Esophagus muscularis mucosa (tissue), 3 donors: ENCODE measurements at regions not wholly inside any gene's neighbourhood (a gene's known extent, or its start where the extent isn't known, plus 50 kb on each side); places are given as distances from the start of the nearest gene placed in this dataset.

Experiments
- CTCF ChIP-seq, 3 experiments: fragments of 200-600 bp in 2 of 3; fragments of 450-650 bp in 1 of 3; sonication (generic) in 2 of 3; IDR thresholded peaks; one replicate each; pipeline ENCODE4 v1.5.1; 2017 to 2019; ENCODE audit warnings: antibody characterized with exemption in 3 of 3, mild to moderate bottlenecking in 2 of 3, moderate library complexity in 1 of 3
- POLR2AphosphoS5 ChIP-seq, 2 donors: sonication (generic); formaldehyde crosslinking; IDR thresholded peaks; one replicate each; pipeline ENCODE4 v1.6.1; 2017; ENCODE audit warnings: antibody characterized with exemption in 2 of 2

DNA sequence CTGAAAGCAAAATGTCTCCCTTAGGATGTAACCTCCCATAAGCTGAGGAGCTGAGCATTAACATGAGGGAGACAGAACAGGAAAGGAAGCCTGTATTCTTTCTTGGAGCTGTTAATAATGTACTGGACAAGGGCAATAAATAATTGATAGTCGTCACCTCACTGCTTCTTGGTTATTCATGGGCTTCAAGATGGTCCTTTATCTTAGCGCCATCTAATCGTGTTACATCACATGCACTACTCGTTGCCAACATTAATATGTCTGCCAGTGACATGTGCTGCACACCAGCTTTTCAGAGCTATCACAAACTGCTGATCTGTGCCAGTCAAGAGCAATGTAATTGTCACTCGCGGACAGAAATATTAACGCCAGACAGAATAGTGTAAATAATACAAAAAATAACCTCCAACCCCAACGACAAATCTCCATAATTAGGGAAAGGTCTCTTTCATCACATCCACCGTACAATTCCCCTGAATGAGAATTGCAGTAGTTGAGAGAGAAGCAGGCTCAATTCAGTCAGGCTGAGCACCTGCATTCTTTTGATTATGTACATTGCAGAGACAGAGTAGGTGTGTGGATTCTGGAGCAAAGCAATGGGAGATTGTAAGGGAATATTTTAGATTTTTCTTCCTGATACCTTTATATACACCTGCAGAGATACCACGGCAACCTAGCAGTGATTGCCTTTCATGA, 267.1 kb downstream of the SPATA31D1 start:
- TF ChIP-seq CTCF (IDR thresholded peaks at IDR 0.05) (no peak), POLR2AphosphoS5 (IDR thresholded peaks at IDR 0.05) (no peak)
